Stromal cell of bone marrow (primary cell): ENCODE measurements at regions not wholly inside any gene's neighbourhood (a gene's known extent, or its start where the extent isn't known, plus 50 kb on each side); places are given as distances from the start of the nearest gene placed in this dataset.
A peak's percentile ranks its signal among the peaks of the same experiment; 100 is the strongest.
"Not testable (repeated sequence)": the region's sequence is repeated elsewhere in the genome, so short reads cannot be mapped to it uniquely, and the experiment has no call there.

Experiments
- DNase-seq: peaks from one replicate; pipeline ENCODE4 v3.0.0-alpha.2; 2012; ENCODE audit warnings: low read depth

DNA sequence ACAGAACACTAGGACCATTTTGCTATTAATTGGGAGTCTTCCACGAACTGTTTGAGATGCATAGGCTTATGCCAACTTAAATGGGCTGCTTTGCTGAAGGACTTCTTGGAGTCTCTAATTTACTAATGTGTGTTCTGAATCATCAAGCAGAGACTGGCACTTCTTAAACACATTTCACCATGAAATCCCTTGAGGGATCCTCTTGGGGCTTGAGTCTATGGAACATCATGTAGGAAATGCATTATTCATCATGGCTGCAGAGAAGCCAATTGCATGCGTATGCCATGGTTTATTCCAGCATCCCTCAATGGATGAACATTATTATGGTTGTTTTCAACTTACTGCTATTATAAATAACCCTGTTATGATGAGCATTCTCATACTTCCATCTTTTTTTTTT, 73.4 kb downstream of the FGD2 start:
- no peak for DNase-seq

DNA sequence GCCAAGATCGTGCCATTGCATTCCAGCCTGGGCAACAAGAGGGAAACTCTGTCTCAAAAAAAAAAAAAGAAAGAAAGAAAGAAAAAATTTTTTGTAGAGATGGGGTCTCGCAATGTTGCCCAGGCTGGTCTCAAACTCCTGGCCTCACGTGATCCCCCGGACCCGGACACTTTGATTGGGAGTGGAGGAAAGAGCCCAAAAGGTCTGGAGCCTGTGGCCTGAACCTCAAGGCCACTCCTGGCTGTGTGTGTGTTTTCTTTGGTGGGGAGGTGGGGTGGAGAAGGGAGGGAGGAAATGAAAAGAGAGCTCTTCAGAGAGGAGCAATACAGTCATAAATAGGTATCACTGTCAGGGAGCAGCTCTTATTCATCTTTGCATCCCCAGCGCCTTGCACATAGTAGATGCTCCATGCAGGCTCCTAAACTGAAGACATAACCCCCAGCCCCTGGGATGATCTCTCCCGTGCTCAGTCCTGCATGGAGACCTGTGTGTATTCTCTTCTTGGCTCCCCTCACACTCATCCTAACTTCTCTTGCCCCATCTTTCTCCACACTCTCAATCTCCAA, 75.7 kb downstream of the FGD2 start:
- no peak for DNase-seq

DNA sequence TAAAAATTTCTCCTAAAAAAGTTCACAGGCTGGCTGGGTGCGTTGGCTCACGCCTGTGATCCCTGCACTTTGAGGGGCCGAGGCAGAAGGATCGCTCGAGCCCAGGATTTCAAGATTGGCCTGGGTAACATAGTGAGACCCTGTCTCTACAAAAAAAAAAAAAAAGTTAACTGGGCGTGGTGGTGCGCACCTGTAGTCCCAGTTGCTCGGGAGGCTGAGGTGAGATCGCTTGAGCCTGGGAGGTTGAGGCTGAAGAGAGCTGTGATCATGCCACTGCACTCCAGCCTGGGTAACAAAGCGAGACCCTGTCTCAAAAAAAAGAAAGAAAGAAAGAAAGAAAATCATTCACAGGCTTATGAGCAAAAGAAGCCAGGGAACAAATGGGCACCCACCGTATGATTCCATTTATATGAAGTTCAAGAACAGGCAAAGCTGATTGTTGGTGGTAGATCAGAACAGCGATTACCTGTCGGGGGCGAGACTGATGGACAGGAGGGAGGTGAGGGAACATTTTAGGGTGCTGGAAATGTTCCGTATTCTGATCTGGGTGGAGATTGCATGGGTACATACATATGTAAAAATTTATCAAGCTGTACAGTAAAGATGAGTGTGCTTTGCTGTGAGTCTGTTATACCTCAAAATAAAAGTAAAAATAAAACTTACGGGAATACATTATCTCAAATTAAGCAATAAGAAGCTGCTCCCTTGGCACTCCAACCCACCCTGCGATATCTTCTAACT, 77.1 kb downstream of the FGD2 start:
- DNase-seq: no peak

DNA sequence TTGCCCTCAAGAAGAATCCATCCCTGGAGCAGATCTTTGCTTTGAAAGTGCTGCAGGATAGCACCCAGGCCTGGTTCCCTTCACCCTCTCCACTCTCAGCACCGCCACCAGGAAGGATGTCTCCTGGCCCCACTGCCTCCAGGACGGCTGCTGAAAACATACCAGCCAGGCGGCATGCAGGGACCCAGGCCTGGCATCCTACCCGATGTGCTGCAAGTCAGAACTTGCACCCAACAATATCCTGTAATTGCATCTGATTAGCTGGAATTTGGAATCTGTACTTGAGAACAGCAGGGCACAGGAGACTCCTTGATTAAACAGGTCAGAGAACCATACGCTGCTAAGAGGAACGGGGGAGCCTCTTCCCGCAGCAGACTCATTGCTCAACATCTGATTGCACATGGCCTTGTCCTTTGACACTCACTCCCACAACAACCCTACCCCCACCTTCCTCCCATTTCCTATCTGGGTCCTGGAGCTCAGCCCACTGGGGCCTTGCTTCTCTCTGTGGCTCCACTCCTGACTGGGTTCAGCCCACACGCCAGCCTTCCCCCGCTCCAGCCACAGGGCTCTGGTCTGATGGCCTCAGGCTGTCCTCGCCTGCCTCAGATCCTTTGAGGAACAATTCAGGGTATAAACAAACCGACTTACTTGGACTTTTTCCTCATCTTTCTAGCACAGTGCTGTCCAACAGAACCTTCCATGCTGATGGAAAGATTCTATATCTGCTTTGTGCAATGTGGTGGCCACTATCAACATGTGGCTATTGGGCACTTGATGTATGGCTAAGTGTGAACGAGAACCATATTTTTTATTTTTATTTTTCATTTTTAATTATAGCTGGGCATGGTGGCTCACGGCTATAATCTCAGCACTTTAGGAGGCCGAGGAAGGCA, 78.0 kb downstream of the FGD2 start:
- no peak for DNase-seq

DNA sequence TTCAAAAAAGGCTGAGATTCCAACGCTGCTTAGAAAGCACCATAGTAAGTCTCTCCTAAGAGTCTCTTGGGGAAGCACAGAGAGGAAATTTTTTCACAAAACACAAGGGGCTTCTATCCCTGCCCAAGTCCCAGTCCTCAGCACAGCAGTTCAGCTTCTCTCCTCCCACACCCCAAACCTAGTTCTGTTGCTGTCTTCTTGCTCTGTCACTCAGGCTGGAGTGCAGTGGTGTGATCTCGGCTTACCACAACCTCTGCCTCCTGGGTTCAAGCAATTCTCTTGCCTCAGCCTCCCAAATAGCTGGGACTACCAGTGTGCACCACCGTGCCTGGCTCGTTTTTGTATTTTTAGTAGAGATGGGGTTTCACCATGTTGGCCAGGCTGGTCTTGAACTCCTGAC, 79.2 kb downstream of the FGD2 start:
- DNase-seq: not testable (repeated sequence)

DNA sequence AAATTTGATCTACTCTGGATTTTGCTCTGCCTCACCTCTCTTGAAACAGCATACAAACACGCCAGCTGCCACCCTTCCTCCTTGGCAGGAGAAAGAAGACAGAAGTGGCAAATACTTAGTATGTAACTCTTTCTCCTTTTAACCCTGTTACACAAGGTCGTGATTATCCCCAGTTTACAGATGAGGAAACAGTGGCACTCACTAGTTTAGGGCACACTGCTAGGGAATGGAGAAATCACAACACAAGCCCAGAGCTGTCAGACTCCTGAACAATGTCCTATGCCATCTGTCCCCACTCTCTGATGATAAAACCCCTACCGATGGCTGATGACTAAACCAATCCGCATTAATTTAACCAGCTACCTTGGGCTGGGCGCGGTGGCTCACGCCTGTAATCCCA, 79.7 kb downstream of the FGD2 start:
- no peak for DNase-seq

DNA sequence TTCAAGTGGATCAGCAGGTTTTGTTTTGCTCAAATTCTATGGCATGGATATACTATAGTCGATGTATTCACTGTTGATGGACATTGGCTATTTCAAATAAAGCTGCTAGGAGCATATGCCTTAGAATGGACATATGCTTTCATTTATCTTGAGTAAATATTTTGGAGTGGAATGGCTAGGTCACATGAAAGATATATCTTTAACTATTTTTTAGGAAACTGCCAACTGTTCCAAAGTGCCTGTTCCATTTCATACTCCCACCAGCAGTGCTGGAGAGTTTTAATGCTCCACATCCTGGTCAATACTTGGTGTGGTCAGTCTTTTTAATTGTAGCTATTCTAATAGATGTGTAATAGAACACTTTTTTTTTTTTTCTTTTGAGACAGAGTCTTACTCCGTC, 81.1 kb upstream of the PIM1 start:
- DNase-seq: no peak

DNA sequence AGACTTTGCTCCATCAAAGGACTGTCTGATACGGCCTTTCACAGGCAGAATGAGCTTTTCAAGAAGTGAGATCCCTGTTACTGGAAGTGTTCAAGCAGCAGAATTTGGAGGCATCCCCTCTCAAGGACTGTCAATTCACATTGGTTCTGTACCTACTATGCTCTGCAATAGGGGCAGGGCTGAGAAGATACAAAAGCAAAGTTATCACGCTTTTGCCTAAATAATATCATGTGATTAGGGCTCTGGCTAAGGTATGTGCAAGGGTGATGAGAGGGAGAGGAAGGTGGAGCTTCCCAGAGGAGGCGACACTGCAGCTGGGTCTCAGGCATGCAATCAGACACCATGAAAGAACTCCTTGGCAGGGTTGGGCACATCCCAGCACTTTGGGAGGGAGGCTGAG, 80.2 kb upstream of the PIM1 start:
- no peak for DNase-seq

DNA sequence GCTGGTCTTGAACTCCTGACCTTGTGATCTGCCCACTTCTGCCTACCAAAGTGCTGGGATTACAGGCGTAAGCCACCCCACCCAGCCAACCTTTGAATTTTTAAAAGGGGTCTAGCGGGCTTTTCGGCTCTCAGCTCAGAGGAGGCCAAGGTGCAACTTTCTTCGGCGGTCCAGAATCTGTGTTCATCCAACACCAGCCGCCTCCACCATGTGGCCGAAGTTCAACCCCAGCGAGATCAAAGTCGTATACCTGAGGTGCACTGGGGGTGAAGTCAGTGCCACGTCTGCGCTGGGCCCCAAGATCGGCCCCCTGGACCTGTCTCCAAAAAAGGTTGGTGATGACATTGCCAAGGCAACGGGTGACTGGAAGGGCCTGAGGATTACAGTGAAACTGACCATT, 78.8 kb upstream of the PIM1 start:
- DNase-seq: not testable (repeated sequence)

DNA sequence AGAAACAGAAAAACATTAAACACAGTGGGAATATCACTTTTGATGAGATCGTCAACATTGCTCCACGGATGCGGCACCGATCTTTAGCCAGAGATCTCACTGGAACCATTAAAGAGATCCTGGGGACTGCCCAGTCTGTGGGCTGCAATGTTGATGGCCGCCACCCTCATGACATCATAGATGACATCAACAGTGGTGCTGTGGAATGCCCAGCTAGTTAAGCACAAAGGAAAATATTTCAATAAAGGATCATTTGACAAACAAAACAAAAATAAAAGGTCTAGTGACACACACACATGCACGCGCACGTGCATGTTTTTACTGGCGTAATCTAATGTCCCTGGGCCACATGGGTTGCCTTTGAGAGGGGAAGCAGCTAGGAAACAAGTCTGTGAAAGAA, 78.4 kb upstream of the PIM1 start:
- DNase-seq: not testable (repeated sequence)

DNA sequence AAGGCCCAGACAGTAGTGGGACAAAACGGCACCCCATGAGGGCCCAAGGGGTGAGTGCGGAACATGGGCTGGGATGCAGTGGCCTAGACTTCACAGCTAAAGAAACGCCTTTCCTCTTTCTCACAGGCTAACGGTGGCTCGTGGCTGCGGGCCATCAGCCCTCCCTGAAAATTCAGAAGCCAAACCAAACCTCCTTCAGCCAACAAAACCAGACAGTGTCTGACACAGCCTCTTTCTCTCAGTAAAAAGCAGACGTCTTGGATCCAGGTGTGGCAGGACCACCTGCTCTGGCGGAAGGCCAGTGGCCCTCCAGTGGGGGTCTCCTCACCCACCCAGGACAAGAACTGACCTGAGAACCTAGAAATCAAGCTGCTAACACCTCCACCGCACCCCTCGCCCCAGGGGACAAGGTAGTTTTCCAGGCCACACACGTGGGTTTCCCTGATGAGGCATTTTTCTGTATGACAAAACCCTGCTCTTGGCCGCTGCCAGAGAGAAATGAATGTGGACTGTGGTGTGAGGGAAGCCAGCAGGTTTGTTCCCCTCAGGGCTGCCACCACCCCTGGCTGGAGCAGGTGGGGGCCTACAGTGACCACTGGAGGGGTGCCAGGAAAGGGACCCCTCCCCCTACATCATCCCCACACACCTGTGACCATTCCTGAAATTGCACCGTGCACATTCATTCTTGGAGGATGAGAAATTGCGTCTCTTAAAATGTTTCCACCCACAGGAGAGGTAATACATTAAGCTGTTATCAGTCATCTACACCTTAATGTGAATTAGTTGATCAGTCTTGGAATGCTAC, 76.8 kb upstream of the PIM1 start:
- no peak for DNase-seq

DNA sequence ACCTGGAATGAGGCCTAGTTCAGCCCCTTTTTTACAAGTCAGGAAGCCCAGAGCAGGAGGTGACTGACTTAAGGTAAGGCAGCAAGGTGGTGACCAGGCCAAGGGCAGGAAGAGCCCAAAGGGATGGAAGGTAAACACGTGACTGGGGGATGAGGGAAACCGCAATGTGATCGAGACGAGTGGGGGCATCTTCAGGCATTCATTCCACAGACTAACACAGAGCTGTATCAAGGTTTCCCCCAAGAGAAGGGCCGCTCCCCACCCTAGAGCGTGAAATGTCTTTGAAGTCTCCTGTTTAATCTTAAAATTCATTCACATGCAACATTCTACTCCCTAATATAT, 76.3 kb upstream of the PIM1 start:
- DNase-seq: no peak

DNA sequence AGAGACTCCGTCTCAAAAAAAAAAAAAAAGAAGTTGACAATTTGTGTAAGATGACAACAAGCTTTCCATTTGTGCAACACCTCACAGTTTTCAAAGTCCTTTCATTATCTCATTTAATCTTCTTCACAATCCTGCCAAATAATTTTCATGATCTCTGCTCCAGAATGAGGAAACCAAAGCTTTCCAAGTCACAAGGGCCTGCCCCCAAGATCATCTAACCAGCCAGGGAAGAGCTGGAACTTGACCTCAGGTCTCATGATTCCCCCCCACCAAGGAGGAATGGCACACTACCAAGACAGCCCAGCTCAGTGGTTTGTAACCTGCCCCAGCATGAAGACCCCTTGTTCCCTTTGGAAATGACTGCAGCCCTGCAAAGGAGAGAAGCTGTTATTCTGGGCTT, 74.0 kb upstream of the PIM1 start:
- no peak for DNase-seq

DNA sequence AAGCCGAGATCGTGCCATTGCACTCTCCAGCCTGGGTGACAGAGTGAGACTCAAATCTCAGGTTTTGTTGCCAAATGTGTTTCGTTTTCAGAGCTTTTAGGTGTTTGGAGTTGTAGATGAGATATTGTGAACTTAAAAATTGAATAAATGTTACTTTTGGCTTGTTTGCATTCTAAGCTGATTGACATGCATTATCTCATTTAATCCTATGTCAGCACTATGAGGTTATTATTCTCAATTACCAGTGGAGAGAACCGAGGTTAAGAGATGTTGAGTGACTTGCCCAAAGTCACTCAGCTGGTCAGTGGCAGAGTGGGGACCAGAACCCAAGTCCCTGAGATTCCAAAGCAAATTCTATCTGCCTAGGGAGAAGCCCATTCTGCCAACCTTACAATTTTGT, 72.6 kb upstream of the PIM1 start:
- DNase-seq: no peak

DNA sequence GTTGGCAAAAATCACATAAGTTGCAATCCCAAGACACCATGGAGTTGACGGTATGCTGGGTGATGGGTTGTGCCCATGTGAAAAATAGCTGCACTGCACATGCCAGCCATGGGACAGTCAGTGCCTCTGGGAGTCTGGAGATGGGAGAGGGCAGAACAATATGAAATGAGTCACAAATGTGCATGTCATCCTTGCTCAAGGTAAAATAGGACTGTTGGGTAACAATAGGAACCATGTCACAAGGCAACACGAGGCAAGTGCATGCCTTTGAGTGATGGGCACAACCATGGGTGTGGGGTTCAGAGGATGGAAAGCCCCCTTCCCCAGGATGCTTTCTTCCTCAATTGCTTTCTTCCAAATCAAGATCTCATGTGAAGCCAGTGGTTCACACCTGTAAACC, 70.5 kb upstream of the PIM1 start:
- no peak for DNase-seq

DNA sequence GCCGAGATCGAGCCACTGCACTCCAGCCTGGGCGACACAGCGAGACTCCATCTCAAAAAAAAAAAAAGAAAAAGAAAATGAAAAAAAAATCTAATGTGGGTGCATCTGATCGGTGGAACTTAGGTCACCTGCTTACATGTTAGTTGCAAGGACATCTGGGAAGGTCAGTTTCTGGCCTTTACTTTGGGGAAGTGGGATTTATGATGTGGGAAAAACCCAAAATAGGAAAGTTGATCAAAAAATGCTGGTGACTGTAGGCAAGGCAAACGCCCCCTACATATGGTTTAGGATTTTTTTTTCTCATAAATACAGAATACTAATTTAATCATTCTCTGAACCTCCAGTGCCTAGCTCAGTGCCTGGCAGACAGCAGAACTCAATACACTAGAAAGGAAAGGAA, 69.2 kb upstream of the PIM1 start:
- no peak for DNase-seq

DNA sequence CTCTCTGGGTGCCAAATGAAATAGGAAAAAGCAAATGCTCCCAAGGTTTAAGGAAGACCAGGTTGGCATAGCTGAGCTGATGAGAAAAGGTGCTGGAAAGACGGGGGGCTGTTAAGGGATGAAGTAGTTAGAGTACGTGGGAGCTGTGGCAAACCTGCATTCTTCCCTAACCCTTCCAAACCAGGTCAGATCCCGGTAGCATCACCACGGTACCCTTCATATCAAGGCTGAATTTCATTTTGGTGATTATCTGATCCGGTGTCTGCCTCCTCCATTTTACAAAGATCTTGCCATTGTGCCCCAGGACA, 68.0 kb upstream of the PIM1 start:
- no peak for DNase-seq

DNA sequence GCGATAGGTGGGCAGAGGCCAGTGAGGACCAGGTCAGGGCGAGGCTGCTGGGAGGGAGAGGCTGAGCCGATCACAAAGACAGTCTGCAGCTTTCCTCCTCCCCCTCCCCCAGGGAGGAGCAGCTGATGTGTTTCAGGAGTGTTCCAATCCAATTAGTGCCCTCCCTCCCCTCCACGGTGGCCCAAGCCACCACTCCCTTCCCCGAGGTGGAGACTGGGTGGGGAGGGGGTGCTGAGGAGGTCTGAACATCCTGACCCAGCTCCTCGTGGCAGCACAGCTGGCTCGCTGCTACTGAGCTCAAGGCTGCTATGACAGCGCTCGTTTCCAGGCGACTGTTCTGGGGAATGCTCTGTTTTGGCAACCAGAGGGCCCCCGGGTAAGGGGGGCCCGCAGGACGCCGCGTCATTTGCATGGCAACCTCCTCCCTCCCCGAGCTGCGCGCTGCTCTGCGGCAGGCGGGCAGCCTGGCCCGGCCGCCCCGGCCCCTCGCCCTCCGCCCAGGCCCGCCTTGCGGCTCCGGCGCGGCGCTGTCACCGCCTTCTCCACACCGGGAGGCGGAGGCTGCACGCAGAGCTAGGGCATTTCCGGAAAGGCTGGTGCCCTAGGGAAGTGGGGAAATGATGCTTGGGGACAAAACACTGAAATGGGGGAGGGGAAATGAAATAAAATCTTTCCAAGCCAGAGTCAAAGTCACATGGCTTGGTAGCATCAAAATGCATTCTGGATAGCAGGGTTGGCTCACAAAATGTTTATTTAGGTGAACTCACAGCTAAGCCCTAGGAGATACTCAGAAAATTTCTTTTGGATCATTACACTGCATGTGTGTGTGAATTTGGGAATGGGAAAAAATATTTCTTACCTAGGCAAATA, 67.4 kb upstream of the PIM1 start:
- peak; percentile 88 for DNase-seq

DNA sequence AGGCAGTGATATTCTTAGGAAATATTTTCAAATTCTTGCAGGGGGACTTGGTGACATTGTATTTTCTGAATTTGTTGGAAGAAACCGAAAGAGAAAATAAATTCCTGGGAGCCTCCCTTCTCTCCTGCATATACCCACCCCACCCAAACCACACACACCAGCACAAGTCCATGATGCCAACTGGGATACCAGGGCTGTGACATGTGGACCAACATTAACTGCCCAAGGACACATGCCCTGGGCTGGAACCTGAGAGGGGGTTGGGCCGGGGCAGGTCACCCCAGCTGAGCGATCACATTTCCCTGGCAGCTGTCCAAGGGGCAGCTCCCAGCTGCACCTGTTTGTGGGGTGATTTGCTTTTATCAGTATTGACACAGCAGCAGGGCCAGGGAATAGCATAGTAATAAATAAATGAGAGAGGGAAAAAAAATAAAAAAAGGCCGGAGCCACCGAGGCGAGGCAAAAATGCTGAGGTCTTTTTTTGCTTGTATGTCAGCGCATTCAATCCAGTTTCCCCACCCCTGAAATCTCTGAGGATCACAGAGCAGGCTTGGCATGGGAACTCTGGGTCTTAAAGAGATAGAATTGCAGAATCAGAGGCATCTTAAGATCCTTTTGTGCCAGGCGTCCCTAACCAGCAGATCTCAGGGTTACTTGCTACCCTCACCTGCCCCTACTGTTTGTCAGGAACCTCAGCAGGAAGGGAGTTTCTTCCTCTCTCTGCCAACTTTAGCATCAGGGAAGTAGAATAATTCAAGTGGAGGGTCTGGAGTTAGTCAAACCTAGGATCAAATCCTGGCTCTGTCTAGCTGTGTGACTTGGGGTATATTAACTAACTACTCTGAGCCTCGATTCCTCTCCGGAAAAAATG, 66.5 kb upstream of the PIM1 start:
- peak; percentile 51 for DNase-seq

DNA sequence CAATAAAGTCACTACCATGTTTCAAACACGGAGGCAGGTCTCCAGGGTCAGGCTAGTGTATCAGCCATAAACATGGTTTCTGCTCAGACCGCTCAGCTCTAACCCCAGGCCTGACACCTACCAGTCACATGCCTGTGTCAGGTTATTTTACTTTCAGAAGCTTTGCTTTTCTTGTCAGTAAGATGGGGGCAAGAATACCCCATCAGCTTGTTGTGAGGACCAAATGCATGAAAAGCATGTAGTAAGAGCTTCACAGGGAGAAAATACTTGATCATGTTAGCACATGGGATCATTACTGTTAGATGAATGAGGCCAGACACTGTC, 65.2 kb upstream of the PIM1 start:
- no peak for DNase-seq
